Kidney (tissue), 13 donors: ENCODE measurements at regions not wholly inside any gene's neighbourhood (a gene's known extent, or its start where the extent isn't known, plus 50 kb on each side); places are given as distances from the start of the nearest gene placed in this dataset.

ENCODE experiments used
- DNase-seq, 5 donors: peaks; one replicate each; pipeline ENCODE4 v3.0.0-alpha.2; 2013 to 2020
- FAIRE-seq: peaks from 2 replicates; lab custom pipeline; 2012; peaks lifted over from hg19 to GRCh38; lab: Jason Lieb, UNC
- H3K27ac ChIP-seq, 2 donors: one replicate each; pipeline ENCODE4 v1.7.0; 2013; ENCODE audit warnings: low read depth in 2 of 2, low read length in 2 of 2, inconsistent platforms in 1 of 2
- H3K27me3 ChIP-seq: one replicate; pipeline ENCODE4 v1.7.1; 2013; ENCODE audit warnings: low read length, inconsistent platforms; ENCODE audit not compliant: control insufficient read depth, insufficient read depth
- H3K36me3 ChIP-seq, 3 donors: one replicate each; pipeline versions ENCODE4 v1.7.0 to v1.7.1; 2013; ENCODE audit warnings: low read length in 3 of 3, control low read depth in 1 of 3, inconsistent platforms in 1 of 3; ENCODE audit not compliant: insufficient read depth in 3 of 3, control insufficient read depth in 2 of 3
- H3K4me1 ChIP-seq, 3 donors: one replicate each; pipeline versions ENCODE4 v1.7.0 to v1.7.1; 2013; ENCODE audit warnings: low read length in 3 of 3, inconsistent platforms in 1 of 3, low read depth in 1 of 3; ENCODE audit not compliant: control insufficient read depth in 2 of 3, insufficient read depth in 2 of 3
- H3K4me3 ChIP-seq, 3 donors: one replicate each; pipeline versions ENCODE4 v1.7.0 to v1.8.1; 2013; ENCODE audit warnings: low read length in 3 of 3, control low read depth in 1 of 3, inconsistent platforms in 1 of 3
- H3K9ac ChIP-seq, 3 donors: one replicate each; pipeline versions ENCODE4 v1.7.0 to v1.7.1; 2013; ENCODE audit warnings: low read length in 3 of 3, control low read depth in 1 of 3, inconsistent platforms in 1 of 3
- H3K9me3 ChIP-seq, 3 donors: one replicate each; pipeline versions ENCODE4 v1.7.0 to v1.7.1; 2013; ENCODE audit warnings: low read length in 3 of 3, control low read depth in 1 of 3, inconsistent platforms in 1 of 3; ENCODE audit not compliant: control insufficient read depth in 2 of 3, insufficient read depth in 1 of 3
- CTCF ChIP-seq: IDR thresholded peaks from 3 replicates; pipeline ENCODE4 v1.5.1; 2012; ENCODE audit warnings: mild to moderate bottlenecking, moderate library complexity, borderline replicate concordance; ENCODE audit not compliant: insufficient read depth; ENCODE audit errors: extremely low read depth
- intact Hi-C: fragments of 100-400 bp; cut with DNase I; formaldehyde crosslinking; loops from one replicate; pipeline ENCODE4 v1.11.1; 2022
- donor health status: control.
- donor health status: control.
- donor health status: control.
- donor health status: control.
- donor health status: control.
- donor health status: DM: yes; HTN: yes; CAD: no.
- donor health status: Normal renal cell carcinoma (clear cell type).

GRCh38 chr18:73708591-73708990 is 439.0 kb downstream of the FBXO15 start:
- no peaks in the 10 kb centered on the region for H3K27me3 ChIP-seq
- DNase-seq (no peak), FAIRE-seq (no peak)
- no peak for TF ChIP-seq CTCF
- H3K9me3 ChIP-seq = no peaks in the 10 kb centered on the region
- no peak overlapping the region for H3K9ac ChIP-seq
- H3K36me3 ChIP-seq = no peaks in the 10 kb centered on the region
- no peaks in the 10 kb centered on the region for H3K4me1 ChIP-seq
- intact Hi-C loops = no loop called here
- H3K27ac ChIP-seq = no peak overlapping the region
- H3K4me3 ChIP-seq = no peak overlapping the region

- H3K36me3 ChIP-seq = no peaks in the 10 kb centered on the region
- no peaks in the 10 kb centered on the region for H3K27me3 ChIP-seq
- FAIRE-seq = no peak
- no peak overlapping the region for H3K9ac ChIP-seq
- no peak overlapping the region for H3K27ac ChIP-seq
- no peak for TF ChIP-seq CTCF
- intact Hi-C loops = no loop called here
- H3K4me3 ChIP-seq = no peak overlapping the region
- DNase-seq = no peak
- H3K4me1 ChIP-seq = no peaks in the 10 kb centered on the region
- no peaks in the 10 kb centered on the region for H3K9me3 ChIP-seq
Measured at GRCh38 chr18:73707035-73707434, 440.6 kb downstream of the FBXO15 start.

DNA sequence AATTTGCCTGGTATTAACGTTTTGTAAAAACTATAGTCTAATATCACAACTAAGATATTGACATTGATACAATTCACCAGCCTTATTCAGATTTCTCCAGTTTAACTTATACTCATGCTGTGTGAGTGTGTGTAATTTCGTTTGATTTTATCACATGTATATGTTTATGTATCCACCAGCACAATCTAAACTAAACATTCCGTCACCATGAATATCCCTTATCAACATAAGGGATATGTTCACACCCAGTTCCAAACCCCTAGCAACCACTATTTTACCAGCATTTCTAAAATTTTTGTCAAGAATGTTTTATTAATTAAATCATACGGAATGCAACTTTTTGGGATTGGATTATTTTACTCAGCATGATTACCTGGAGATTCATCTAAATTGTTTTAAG is 450.3 kb downstream of the FBXO15 start:
- intact Hi-C loops = no loop called here

More for the DNA sequence above, 450.3 kb downstream of the FBXO15 start:
- FAIRE-seq (no peak), DNase-seq (no peak)
- Histone ChIP-seq H3K9ac (no peak overlapping the region), H3K27ac (no peak overlapping the region), H3K27me3 (no peaks in the 10 kb centered on the region), H3K36me3 (no peaks in the 10 kb centered on the region), H3K9me3 (no peaks in the 10 kb centered on the region), H3K4me1 (no peaks in the 10 kb centered on the region), H3K4me3 (no peak overlapping the region)
- TF ChIP-seq CTCF = no peak
